GM20000 (cell line): ENCODE measurements at regions not wholly inside any gene's neighbourhood (a gene's known extent, or its start where the extent isn't known, plus 50 kb on each side); places are given as distances from the start of the nearest gene placed in this dataset.

ENCODE experiments used
- DNase-seq: peaks from one replicate; pipeline ENCODE4 v3.0.0; 2012; ENCODE audit warnings: low spot score
- TF ChIP-seq, protein P1 (sequence below): IDR thresholded peaks from 2 replicates; pipeline ENCODE4 v1.5.1; 2012; ENCODE audit warnings: mild to moderate bottlenecking, control low read depth; ENCODE audit errors: extremely low read depth, missing control alignments

DNA sequence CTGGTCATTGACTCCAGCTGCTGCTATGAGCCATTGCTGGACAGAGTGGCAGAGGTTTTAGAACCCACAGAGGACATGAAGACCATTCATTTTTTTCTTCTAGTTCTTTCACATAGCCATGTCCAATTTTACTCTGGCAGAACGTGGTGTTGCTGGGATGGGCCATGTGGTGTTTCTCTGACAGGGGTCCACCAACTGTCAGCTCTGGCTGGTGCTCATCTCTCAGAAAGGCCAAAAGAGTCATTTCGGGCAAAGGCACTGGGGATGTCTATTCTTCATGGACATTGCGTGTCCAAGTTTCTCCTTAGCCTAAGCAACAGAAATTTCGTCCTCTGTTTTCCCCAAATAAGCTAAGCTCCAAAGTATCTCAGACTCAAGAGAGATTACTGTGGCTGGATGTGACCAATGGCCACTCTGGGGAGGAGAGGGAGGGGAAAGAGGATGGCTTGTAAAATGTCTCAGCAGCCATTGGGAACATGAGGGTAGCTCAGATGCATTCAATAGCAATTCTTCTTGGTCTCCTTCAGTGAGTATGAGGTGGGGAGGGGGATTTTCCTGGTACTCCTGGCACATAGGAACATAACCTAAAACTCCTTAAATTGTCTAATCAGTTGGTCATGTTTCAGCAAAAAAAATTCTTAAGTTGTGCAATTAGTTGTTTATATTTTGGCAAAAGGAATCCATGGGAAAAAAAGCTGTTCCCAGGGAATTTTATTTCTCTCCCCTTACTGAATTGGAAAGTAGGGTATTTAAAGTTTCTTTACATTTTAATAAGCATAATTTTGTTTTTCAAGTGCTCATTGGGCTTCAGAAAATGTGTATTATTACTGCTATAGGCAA, 131.6 kb upstream of the MITF start:
- no peak for DNase-seq
- TF ChIP-seq, protein P1, sequence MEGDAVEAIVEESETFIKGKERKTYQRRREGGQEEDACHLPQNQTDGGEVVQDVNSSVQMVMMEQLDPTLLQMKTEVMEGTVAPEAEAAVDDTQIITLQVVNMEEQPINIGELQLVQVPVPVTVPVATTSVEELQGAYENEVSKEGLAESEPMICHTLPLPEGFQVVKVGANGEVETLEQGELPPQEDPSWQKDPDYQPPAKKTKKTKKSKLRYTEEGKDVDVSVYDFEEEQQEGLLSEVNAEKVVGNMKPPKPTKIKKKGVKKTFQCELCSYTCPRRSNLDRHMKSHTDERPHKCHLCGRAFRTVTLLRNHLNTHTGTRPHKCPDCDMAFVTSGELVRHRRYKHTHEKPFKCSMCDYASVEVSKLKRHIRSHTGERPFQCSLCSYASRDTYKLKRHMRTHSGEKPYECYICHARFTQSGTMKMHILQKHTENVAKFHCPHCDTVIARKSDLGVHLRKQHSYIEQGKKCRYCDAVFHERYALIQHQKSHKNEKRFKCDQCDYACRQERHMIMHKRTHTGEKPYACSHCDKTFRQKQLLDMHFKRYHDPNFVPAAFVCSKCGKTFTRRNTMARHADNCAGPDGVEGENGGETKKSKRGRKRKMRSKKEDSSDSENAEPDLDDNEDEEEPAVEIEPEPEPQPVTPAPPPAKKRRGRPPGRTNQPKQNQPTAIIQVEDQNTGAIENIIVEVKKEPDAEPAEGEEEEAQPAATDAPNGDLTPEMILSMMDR: no peak

DNA sequence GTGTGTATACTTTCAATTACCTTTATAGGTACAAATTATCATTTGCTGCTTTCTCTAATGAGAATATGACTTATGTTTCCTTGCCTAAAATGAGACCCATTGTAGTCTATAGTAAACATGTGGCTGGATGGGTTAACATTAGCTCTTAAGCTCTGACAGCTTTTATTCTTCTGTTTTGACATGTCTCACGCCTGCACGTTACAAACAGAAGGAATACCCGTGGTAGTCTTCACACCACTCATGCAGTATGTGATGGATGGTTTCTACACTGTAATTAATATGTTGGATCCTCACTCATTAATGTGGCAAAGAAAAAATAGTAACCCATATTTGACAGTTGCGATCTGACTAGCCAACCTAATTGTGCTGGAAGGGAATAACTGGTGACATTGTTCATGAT, 133.4 kb upstream of the MITF start:
- DNase-seq: no peak
- TF ChIP-seq, protein P1: no peak

DNA sequence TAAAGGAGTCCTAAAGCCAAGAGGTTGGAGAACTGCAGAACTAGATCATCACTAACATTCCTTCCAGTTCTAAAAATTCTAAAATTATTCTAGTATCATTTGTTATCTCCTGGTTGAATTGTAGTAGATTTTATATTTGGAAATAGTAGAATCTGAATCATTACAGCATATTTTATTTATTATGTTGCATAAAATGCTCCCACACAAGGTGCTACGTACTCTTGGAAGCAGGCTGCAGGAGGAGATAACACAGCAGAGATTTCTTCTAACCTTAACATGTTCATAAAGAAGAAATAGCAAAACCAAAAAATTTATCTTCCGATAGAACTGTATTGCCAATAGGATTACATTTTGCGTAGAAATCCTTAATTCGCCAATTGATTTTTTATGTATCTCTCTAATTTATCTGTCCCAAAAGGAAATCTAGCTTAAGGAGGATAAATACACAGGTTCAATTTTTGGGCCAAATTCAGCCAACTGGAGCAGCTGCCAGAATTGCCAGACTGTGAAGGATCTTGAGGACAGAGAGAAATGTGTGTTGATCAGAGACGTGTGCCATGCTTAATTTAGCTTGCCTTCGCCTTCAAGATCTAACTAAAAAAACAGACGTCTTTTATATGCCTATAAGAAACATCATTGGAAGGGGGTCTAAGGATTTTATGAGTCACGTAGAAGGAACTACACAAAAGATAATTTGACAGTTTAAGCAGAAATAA, 134.4 kb upstream of the MITF start:
- DNase-seq: no peak

DNA sequence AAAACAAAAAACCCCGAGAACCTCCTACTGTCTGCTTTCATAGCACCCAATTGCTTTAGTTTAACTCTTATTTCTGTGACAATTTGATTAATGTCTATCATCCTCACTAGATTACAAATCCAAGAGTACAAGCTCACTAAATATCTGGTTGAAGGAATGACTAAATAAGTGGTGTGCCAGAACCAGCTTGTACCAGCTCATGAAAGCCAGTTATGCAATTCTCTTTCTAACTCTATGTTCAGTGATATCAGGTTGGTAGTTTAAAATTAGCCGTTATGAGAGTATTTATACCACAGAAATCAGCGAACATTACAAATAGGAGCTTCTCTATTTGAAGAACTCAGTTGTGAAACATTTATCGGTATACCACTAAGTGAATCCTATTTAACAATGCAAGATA, 137.2 kb upstream of the MITF start:
- no peak for DNase-seq
- TF ChIP-seq, protein P1: no peak

More for the DNA sequence above, 134.4 kb upstream of the MITF start:
- TF ChIP-seq, protein P1: no peak

DNA sequence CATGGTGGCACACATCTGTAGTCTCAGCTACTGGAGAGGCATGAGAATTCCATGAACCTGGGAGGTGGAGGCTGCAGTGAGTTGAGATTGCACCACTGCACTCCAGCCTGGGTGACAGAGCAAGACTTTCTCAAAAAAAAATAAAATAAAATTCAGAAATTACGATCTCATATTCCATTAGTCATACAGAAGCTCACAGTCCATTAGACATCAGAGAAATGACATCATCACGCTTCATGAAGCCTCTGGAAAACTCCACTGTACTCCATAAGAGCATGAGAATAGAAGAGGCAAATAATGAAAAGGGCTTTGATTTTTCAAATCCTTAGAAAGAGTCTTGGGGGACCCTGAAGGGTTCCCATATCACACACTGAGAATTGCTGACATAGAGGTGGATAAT, 145.0 kb upstream of the MITF start:
- DNase-seq: no peak
- TF ChIP-seq, protein P1: no peak

DNA sequence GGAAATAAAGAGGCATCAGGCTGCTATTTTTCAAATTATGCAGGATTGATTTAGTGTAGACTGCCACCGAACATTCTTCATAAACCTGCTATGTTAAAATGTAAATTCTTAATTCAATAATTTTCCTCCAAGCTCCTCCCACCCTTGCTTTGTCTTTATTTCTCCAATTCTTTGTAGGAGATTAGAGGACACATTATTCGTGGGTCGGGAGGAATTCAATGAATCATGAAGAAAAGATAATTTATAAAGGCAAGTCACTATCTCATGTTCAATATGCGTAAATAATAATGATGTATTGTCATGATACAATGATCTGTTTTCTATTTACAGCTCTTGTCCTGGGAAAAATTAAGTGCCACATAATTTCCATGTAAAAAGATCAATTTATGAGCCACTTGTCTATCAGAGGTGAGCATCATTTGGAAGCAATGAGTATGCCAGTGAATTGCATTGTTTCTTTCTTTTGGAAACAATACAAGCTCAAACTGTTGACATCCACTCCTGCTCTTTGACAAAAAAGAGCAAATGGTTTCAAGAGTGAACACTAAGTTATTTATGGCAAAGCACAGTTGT, 148.0 kb upstream of the MITF start:
- TF ChIP-seq, protein P1: no peak
- no peak for DNase-seq

DNA sequence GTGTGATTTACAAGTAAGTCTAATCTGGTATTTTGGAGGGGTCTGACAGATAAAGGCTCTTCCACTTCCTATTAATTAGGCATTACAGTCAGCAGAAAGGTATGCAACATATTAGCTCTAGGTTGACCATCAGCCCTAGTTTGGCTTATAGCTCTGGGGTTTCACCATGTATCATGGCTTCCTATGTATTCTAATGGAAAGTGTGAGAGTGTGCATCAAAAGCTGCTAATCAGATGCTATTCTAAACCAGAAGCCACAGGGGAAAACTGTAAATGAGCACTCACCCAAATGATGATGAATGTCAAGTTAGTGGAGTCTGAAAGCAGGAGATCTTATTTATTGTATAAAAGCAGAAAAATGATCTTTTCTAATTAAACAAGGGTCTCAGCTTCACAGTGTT, 149.2 kb upstream of the MITF start:
- TF ChIP-seq, protein P1: no peak
- DNase-seq: no peak
